ENCODE measurements at regions not wholly inside any gene's neighbourhood (a gene's known extent, or its start where the extent isn't known, plus 50 kb on each side); places are given as distances from the start of the nearest gene placed in this dataset.

- DNase-seq (ENCODE audit: low read depth in 2 of 2), result no peak
Observed at GRCh38 chr1:239268007-239268406, 118.4 kb upstream of the CHRM3 start.

- no peak for DNase-seq (ENCODE audit: low read depth in 2 of 2)
Observed at GRCh38 chr1:239263801-239264200, 122.6 kb upstream of the CHRM3 start.

GRCh38 chr1:239262538-239262937 lies 123.8 kb upstream of the CHRM3 start:
- DNase-seq (ENCODE audit: low read depth in 2 of 2), result no peak

- no peak for DNase-seq (ENCODE audit: low read depth in 2 of 2)
Observed at GRCh38 chr1:239261521-239261920, 124.8 kb upstream of the CHRM3 start.

- no peak for DNase-seq (ENCODE audit: low read depth in 2 of 2)
Observed at GRCh38 chr1:239260842-239261241, 125.5 kb upstream of the CHRM3 start.

- no peak for DNase-seq (ENCODE audit: low read depth in 2 of 2)
Observed at GRCh38 chr1:239255628-239256160, 130.7 kb upstream of the CHRM3 start.

- no peak for DNase-seq (ENCODE audit: low read depth in 2 of 2)
Observed at GRCh38 chr1:239254999-239255398, 131.4 kb upstream of the CHRM3 start.

GRCh38 chr1:239253032-239253431 lies 133.3 kb upstream of the CHRM3 start:
- DNase-seq (ENCODE audit: low read depth in 2 of 2), result no peak

- no peak for DNase-seq (ENCODE audit: low read depth in 2 of 2)
Observed at GRCh38 chr1:239250353-239251035, 135.9 kb upstream of the CHRM3 start.

- DNase-seq (ENCODE audit: low read depth in 2 of 2), result no peak
Observed at GRCh38 chr1:239247285-239247684, 139.1 kb upstream of the CHRM3 start.

GRCh38 chr1:239244084-239244483 lies 142.3 kb upstream of the CHRM3 start:
- no peak for DNase-seq (ENCODE audit: low read depth in 2 of 2)

- DNase-seq (ENCODE audit: low read depth in 2 of 2), result no peak
Observed at GRCh38 chr1:239243006-239243405, 143.4 kb upstream of the CHRM3 start.

- no peak for DNase-seq (ENCODE audit: low read depth in 2 of 2)
Observed at GRCh38 chr1:239242404-239242803, 144.0 kb upstream of the CHRM3 start.

GRCh38 chr1:239240736-239241135 lies 145.6 kb upstream of the CHRM3 start:
- DNase-seq (ENCODE audit: low read depth in 2 of 2), result no peak

GRCh38 chr1:239239529-239239928 lies 146.8 kb upstream of the CHRM3 start:
- no peak for DNase-seq (ENCODE audit: low read depth in 2 of 2)

GRCh38 chr1:239237912-239238311 lies 148.5 kb upstream of the CHRM3 start:
- DNase-seq (ENCODE audit: low read depth in 2 of 2), result no peak

GRCh38 chr1:239233626-239234025 lies 152.7 kb upstream of the CHRM3 start:
- no peak for DNase-seq (ENCODE audit: low read depth in 2 of 2)

- no peak for DNase-seq (ENCODE audit: low read depth in 2 of 2)
Observed at GRCh38 chr1:239232921-239233320, 153.4 kb upstream of the CHRM3 start.

GRCh38 chr1:239228451-239228850 lies 157.9 kb upstream of the CHRM3 start:
- no peak for DNase-seq (ENCODE audit: low read depth in 2 of 2)

GRCh38 chr1:239225396-239225795 lies 161.0 kb upstream of the CHRM3 start:
- no peak for DNase-seq (ENCODE audit: low read depth in 2 of 2)

- no peak for DNase-seq (ENCODE audit: low read depth in 2 of 2)
Observed at GRCh38 chr1:239224100-239224499, 162.3 kb upstream of the CHRM3 start.

- no peak for DNase-seq (ENCODE audit: low read depth in 2 of 2)
Observed at GRCh38 chr1:239222999-239223398, 163.4 kb upstream of the CHRM3 start.

- DNase-seq (ENCODE audit: low read depth in 2 of 2), result no peak
Observed at GRCh38 chr1:239221656-239222055, 164.7 kb upstream of the CHRM3 start.

- no peak for DNase-seq (ENCODE audit: low read depth in 2 of 2)
Observed at GRCh38 chr1:239219679-239220078, 166.7 kb upstream of the CHRM3 start.

Data from lung microvascular endothelial cell (primary cell).